LNCaP clone FGC (cell line): ENCODE measurements at regions not wholly inside any gene's neighbourhood (a gene's known extent, or its start where the extent isn't known, plus 50 kb on each side); places are given as distances from the start of the nearest gene placed in this dataset.
"Not testable (repeated sequence)": the region's sequence is repeated elsewhere in the genome, so short reads cannot be mapped to it uniquely, and the experiment has no call there.

Experiments
- DNase-seq: peaks from one replicate; pipeline ENCODE4 v3.0.0-alpha.2; 2011; ENCODE audit warnings: low read depth
- H3K4me3 ChIP-seq: 2 replicates; pipeline ENCODE4 v1.5.1; 2011; ENCODE audit warnings: mild to moderate bottlenecking, low read depth, low read length, control low read depth
- CTCF ChIP-seq: IDR thresholded peaks from 2 replicates; pipeline ENCODE4 v1.5.1; 2012; ENCODE audit warnings: mild to moderate bottlenecking; ENCODE audit not compliant: control insufficient read depth, insufficient read depth; ENCODE audit errors: extremely low read depth

GRCh38 chr11:112663947-112664634 lies 297.1 kb upstream of the NCAM1 start:
- H3K4me3 ChIP-seq, result no peak overlapping the region
- TF ChIP-seq CTCF, result no peak
- DNase-seq, result no peak

GRCh38 chr11:112665291-112665690 lies 295.9 kb upstream of the NCAM1 start:
- H3K4me3 ChIP-seq, result no peak overlapping the region
- no peak for TF ChIP-seq CTCF
- no peak for DNase-seq

- no peak for TF ChIP-seq CTCF
- no peak overlapping the region for H3K4me3 ChIP-seq
- DNase-seq, result no peak
Observed at GRCh38 chr11:112666253-112666652, 295.0 kb upstream of the NCAM1 start.

- no peak for DNase-seq
- TF ChIP-seq CTCF, result no peak
- H3K4me3 ChIP-seq, result no peak overlapping the region
Observed at GRCh38 chr11:112670806-112671570, 290.2 kb upstream of the NCAM1 start.

GRCh38 chr11:112673401-112673800 lies 287.8 kb upstream of the NCAM1 start:
- H3K4me3 ChIP-seq, DNase-seq: not testable (repeated sequence)

- TF ChIP-seq CTCF, result no peak
- no peak overlapping the region for H3K4me3 ChIP-seq
- no peak for DNase-seq
Observed at GRCh38 chr11:112685111-112685510, 276.1 kb upstream of the NCAM1 start.

- H3K4me3 ChIP-seq, result no peak overlapping the region
- DNase-seq, result no peak
- TF ChIP-seq CTCF, result no peak
Observed at GRCh38 chr11:112689851-112690250, 271.4 kb upstream of the NCAM1 start.
